ENCODE measurements at regions not wholly inside any gene's neighbourhood (a gene's known extent, or its start where the extent isn't known, plus 50 kb on each side); places are given as distances from the start of the nearest gene placed in this dataset.
"Not testable (repeated sequence)": the region's sequence is repeated elsewhere in the genome, so short reads cannot be mapped to it uniquely, and the experiment has no call there.

- not testable (repeated sequence) for H3K4me3 Mint-ChIP-seq; H3K4me1 Mint-ChIP-seq; H3K27ac Mint-ChIP-seq; H3K36me3 Mint-ChIP-seq; H3K9me3 Mint-ChIP-seq; DNase-seq; H3K27me3 Mint-ChIP-seq; ATAC-seq (ENCODE audit: low read depth in 2 of 2)
Measured at GRCh38 chr21:5975719-5976118, 4545.7 kb upstream of the TPTE start.

- DNase-seq; ATAC-seq (ENCODE audit: low read depth in 2 of 2); H3K4me3 Mint-ChIP-seq; H3K36me3 Mint-ChIP-seq; H3K27me3 Mint-ChIP-seq; H3K4me1 Mint-ChIP-seq; H3K9me3 Mint-ChIP-seq; H3K27ac Mint-ChIP-seq: not testable (repeated sequence)
Measured at GRCh38 chr21:5997586-5997985, 4523.8 kb upstream of the TPTE start.

GRCh38 chr21:6015422-6016057, 4505.8 kb upstream of the TPTE start:
- not testable (repeated sequence) for ATAC-seq (ENCODE audit: low read depth in 2 of 2); H3K36me3 Mint-ChIP-seq; H3K27ac Mint-ChIP-seq; H3K9me3 Mint-ChIP-seq; H3K4me1 Mint-ChIP-seq; DNase-seq; H3K4me3 Mint-ChIP-seq; H3K27me3 Mint-ChIP-seq

GRCh38 chr21:6020460-6020859, 4500.9 kb upstream of the TPTE start:
- not testable (repeated sequence) for H3K9me3 Mint-ChIP-seq; H3K4me1 Mint-ChIP-seq; H3K36me3 Mint-ChIP-seq; H3K27me3 Mint-ChIP-seq; DNase-seq; H3K27ac Mint-ChIP-seq; H3K4me3 Mint-ChIP-seq; ATAC-seq (ENCODE audit: low read depth in 2 of 2)

GRCh38 chr21:6020953-6021716, 4500.2 kb upstream of the TPTE start:
- H3K36me3 Mint-ChIP-seq; H3K27me3 Mint-ChIP-seq; DNase-seq; H3K4me1 Mint-ChIP-seq; ATAC-seq (ENCODE audit: low read depth in 2 of 2); H3K27ac Mint-ChIP-seq; H3K9me3 Mint-ChIP-seq; H3K4me3 Mint-ChIP-seq: not testable (repeated sequence)

DNA sequence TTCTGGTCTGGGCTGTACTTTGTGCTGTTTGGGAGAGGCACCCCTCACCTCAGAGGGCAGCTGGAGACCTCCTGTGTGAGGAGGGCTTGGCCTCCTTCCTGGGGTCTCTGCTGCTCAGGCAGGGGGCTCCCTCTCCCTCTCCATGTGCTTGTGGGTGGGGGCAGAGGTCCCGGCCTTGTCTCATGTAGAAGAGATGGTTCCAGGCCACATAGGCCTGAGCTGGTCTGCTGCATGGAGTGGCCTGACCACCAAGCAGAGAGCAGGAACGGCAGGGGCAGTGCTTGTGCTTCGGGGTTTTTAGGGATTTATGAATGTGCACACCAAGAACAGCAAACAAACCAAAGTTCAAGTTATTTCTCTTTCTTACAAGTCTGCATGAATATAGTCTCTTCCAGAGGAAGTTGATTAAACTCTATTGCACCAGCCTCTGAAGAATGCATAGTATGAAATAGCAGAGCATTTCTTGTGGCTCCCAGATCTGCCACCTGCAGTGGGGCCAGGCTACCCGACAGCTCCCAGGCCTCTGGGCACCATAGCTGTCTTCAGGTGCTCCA, 4499.6 kb upstream of the TPTE start:
- H3K4me3 Mint-ChIP-seq; DNase-seq; H3K9me3 Mint-ChIP-seq; ATAC-seq (ENCODE audit: low read depth in 2 of 2); H3K27ac Mint-ChIP-seq; H3K36me3 Mint-ChIP-seq; H3K27me3 Mint-ChIP-seq; H3K4me1 Mint-ChIP-seq: not testable (repeated sequence)

GRCh38 chr21:6023331-6023730, 4498.1 kb upstream of the TPTE start:
- H3K27me3 Mint-ChIP-seq; H3K27ac Mint-ChIP-seq; H3K4me3 Mint-ChIP-seq; H3K36me3 Mint-ChIP-seq; H3K4me1 Mint-ChIP-seq; ATAC-seq (ENCODE audit: low read depth in 2 of 2); H3K9me3 Mint-ChIP-seq; DNase-seq: not testable (repeated sequence)

- H3K36me3 Mint-ChIP-seq; H3K27me3 Mint-ChIP-seq; H3K4me1 Mint-ChIP-seq; ATAC-seq (ENCODE audit: low read depth in 2 of 2); H3K4me3 Mint-ChIP-seq; DNase-seq; H3K27ac Mint-ChIP-seq; H3K9me3 Mint-ChIP-seq: not testable (repeated sequence)
Measured at GRCh38 chr21:6025139-6025538, 4496.2 kb upstream of the TPTE start.

- DNase-seq; H3K4me3 Mint-ChIP-seq; H3K36me3 Mint-ChIP-seq; H3K4me1 Mint-ChIP-seq; H3K27ac Mint-ChIP-seq; ATAC-seq (ENCODE audit: low read depth in 2 of 2); H3K27me3 Mint-ChIP-seq; H3K9me3 Mint-ChIP-seq: not testable (repeated sequence)
Measured at GRCh38 chr21:6027497-6027896, 4493.9 kb upstream of the TPTE start.

DNA sequence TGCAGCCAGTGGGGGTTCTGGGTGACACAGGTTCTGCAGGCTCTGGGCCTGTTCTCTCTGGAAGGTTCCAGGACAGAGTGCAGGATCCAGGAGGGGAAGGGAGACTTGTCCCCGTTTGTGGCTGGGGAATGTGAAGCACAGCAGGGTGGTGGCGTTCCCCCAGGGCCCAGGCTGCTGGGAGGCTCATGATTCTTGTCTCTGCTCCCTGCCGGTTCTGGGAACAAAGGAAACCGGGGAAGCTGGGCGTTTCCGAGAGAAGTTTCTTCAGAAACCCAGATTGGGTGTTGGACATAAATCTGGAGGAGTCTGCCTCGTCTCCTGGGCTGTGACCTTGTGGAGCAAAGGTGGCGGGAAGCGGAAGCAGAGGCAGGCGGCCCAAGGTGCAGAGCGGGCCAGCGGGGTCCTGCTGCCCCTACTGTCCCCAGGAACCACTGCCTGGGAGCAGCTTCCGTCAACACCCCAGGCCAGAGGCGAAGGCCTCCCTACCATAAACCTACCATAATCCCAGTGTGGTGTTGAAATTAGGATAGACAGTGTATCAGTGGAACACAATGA, 4487.2 kb upstream of the TPTE start:
- ATAC-seq (ENCODE audit: low read depth in 2 of 2); H3K4me1 Mint-ChIP-seq; H3K4me3 Mint-ChIP-seq; H3K36me3 Mint-ChIP-seq; H3K27me3 Mint-ChIP-seq; DNase-seq; H3K9me3 Mint-ChIP-seq; H3K27ac Mint-ChIP-seq: not testable (repeated sequence)

DNA sequence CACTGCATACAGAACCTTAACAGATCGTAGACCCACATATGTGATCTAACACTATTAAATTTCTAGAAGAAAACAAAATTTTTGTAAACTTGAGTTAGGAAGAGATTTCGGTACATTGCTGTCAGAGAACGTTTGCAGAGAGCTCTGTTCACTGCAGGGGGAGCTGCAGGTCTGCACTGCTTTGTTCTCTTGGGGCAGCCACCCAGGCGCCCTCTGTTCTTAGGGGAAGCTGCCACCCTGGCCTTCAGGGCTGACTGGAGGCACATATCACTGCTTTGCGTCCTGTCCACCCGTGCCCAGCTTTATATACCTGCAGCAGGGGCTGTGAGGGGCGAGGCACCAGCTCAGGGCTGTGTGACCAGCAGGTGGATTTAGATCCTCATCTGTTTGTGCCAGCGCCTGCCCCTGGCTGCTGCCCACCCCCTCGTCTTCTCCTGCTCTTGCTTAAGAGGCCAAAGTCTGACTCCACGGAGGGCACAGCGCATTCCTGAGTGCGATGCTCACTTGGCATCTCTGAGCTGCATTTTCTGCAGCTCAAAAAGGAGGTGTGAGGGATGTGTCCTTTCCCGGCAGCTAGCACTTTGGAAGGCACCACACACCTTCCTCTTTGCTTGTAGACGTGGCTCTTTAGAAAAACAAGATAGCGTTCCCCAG, 4486.4 kb upstream of the TPTE start:
- not testable (repeated sequence) for H3K4me1 Mint-ChIP-seq, H3K9me3 Mint-ChIP-seq, H3K27me3 Mint-ChIP-seq, H3K36me3 Mint-ChIP-seq, H3K27ac Mint-ChIP-seq, H3K4me3 Mint-ChIP-seq, DNase-seq
- peak; percentile 63 to 74 for ATAC-seq (ENCODE audit: low read depth in 2 of 2)

GRCh38 chr21:6035474-6036155, 4485.8 kb upstream of the TPTE start:
- ATAC-seq (ENCODE audit: low read depth in 2 of 2); H3K9me3 Mint-ChIP-seq; H3K27me3 Mint-ChIP-seq; DNase-seq; H3K36me3 Mint-ChIP-seq; H3K4me3 Mint-ChIP-seq; H3K4me1 Mint-ChIP-seq; H3K27ac Mint-ChIP-seq: not testable (repeated sequence)

GRCh38 chr21:6039224-6039623, 4482.2 kb upstream of the TPTE start:
- not testable (repeated sequence) for H3K9me3 Mint-ChIP-seq; ATAC-seq (ENCODE audit: low read depth in 2 of 2); DNase-seq; H3K27me3 Mint-ChIP-seq; H3K27ac Mint-ChIP-seq; H3K4me3 Mint-ChIP-seq; H3K4me1 Mint-ChIP-seq; H3K36me3 Mint-ChIP-seq

Data from naive B cell (primary cell).